OCI-LY7 (cell line): ENCODE measurements at regions not wholly inside any gene's neighbourhood (a gene's known extent, or its start where the extent isn't known, plus 50 kb on each side); places are given as distances from the start of the nearest gene placed in this dataset.

Experiments used
- BruUV-seq: library from RNA; stranded (reverse); fragments of 400-500 nt; replicated peaks from 2 replicates; lab custom pipeline; 2021; lab: Mats Ljungman, UMichigan
- CTCF ChIA-PET: fragments of 300-600 bp; sonication (Branson Sonifier 250); formaldehyde crosslinking; loops from one replicate; lab custom pipeline; 2022; ENCODE audit warnings: antibody characterized with exemption; ENCODE audit not compliant: unreplicated experiment; lab: Charles Lee
- POLR2A ChIA-PET: fragments of 300-600 bp; sonication (Branson Sonifier 250); formaldehyde crosslinking; loops from one replicate; lab custom pipeline; 2022; ENCODE audit warnings: antibody characterized with exemption; lab: Charles Lee
- DNase-seq: peaks from one replicate; pipeline ENCODE4 v3.0.0-alpha.2; 2015; ENCODE audit warnings: low spot score
- H2AFZ ChIP-seq: fragments of 200-600 bp; sonication (generic), shearing (Covaris generic); 2 replicates; pipeline ENCODE4 v1.6.1; 2014; ENCODE audit warnings: mild to moderate bottlenecking, antibody characterized with exemption, low read length, moderate library complexity
- H3K27ac ChIP-seq: fragments of 200-600 bp; sonication (generic); 2 replicates; pipeline ENCODE4 v1.5.1; 2014; ENCODE audit warnings: mixed run types, low read depth, mild to moderate bottlenecking, moderate library complexity, low read length, inconsistent platforms; ENCODE audit not compliant: poor library complexity, severe bottlenecking
- H3K36me3 ChIP-seq: fragments of 200-600 bp; sonication (generic); 2 replicates; pipeline ENCODE4 v1.6.1; 2014; ENCODE audit warnings: mild to moderate bottlenecking, antibody characterized with exemption, low read length, moderate library complexity, mixed read lengths; ENCODE audit not compliant: insufficient read depth
- H3K4me1 ChIP-seq: fragments of 200-600 bp; sonication (generic); 2 replicates; pipeline ENCODE4 v1.5.1; 2014; ENCODE audit warnings: mild to moderate bottlenecking, low read length; ENCODE audit not compliant: insufficient read depth, poor library complexity, severe bottlenecking
- H3K4me2 ChIP-seq: fragments of 200-600 bp; sonication (generic); 2 replicates; pipeline ENCODE4 v1.6.1; 2014; ENCODE audit warnings: mild to moderate bottlenecking, low read length
- H3K4me3 ChIP-seq: fragments of 200-600 bp; sonication (generic); 2 replicates; pipeline ENCODE4 v1.5.1; 2014; ENCODE audit warnings: mild to moderate bottlenecking, low read depth, low read length; ENCODE audit not compliant: poor library complexity, severe bottlenecking
- H3K79me2 ChIP-seq: fragments of 200-600 bp; sonication (generic); 2 replicates; pipeline ENCODE4 v1.6.1; 2016; ENCODE audit warnings: low read depth, mild to moderate bottlenecking, low read length, moderate library complexity, mixed read lengths; ENCODE audit not compliant: insufficient read depth
- H3K9me2 ChIP-seq: fragments of 200-600 bp; sonication (generic); 2 replicates; pipeline ENCODE4 v1.6.1; 2016; ENCODE audit warnings: mild to moderate bottlenecking, low read length, mixed read lengths; ENCODE audit not compliant: insufficient read depth
- H3K9me3 ChIP-seq: fragments of 200-600 bp; sonication (generic); 2 replicates; pipeline ENCODE4 v1.6.1; 2014; ENCODE audit warnings: mild to moderate bottlenecking, mixed run types, low read length, mixed read lengths
- H4K20me1 ChIP-seq: fragments of 200-600 bp; sonication (generic); 2 replicates; pipeline ENCODE4 v1.6.1; 2014; ENCODE audit warnings: mild to moderate bottlenecking, antibody characterized with exemption, low read length, moderate library complexity, mixed read lengths; ENCODE audit not compliant: insufficient read depth
- EZH2phosphoT487 ChIP-seq: fragments of 200-600 bp; sonication (generic); IDR thresholded peaks from 2 replicates; pipeline ENCODE4 v1.6.1; 2018; ENCODE audit warnings: low read depth, borderline replicate concordance, mild to moderate bottlenecking, mixed run types, antibody characterized with exemption, low read length, moderate library complexity, mixed read lengths
- intact Hi-C: fragments of 100-400 bp; cut with micrococcal nuclease; formaldehyde crosslinking; loops from one replicate; pipeline ENCODE4 v1.10.0; 2022; ENCODE audit not compliant: unreplicated experiment
- TF ChIP-seq, protein P1 (sequence below): fragments of 200-600 bp; sonication (generic); conservative IDR thresholded peaks from 2 replicates; pipeline ENCODE4 v1.5.1; 2014; ENCODE audit warnings: mild to moderate bottlenecking, antibody characterized with exemption, low read length, moderate library complexity, mixed read lengths

DNA sequence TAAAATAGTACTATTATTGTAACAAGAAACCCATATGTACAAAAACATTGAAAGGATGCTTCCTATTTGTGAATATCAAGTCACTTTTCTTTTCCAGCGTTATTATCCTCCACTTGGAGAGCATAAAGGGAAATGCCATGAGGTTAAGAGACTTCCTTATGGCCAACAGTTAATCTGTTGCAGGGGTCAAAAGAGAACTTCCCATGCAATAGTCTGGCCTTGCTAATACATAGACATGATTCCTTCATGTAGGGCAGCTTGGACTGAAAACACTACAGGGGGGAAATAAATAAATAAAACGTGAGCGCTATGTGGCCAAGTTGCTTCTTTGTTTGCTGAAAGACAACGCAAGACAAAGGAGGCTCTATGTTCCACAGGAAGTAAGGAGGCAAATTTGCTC is 269.1 kb upstream of the EDNRB start:
- intact Hi-C loops: no loop called here

DNA sequence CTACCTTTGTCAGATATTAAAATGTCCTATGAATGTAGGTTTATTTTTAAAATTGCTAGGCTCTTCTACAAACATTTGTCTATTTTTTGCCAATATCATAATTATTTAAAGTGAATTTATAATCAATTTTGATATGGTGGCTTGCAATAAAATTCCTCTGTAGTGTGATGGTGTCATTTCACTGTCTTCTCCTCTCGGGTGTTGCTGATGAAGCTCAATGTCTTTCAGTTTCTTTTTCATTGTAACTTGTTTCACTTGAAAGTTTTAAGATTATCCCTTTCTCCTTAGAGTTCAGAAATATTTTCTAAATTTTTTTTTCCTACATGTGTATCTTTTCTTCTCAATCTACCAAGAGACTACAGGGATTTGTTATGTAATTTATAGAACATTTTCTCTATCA is 267.1 kb upstream of the EDNRB start:
- Histone ChIP-seq H3K27ac (no peak overlapping the region), H2AFZ (no peak overlapping the region), H3K36me3 (no peaks in the 10 kb centered on the region), H3K4me3 (no peak overlapping the region), H4K20me1 (no peaks in the 10 kb centered on the region), H3K4me1 (no peaks in the 10 kb centered on the region), H3K79me2 (no peaks in the 10 kb centered on the region), H3K9me2 (no peaks in the 10 kb centered on the region), H3K4me2 (no peak overlapping the region), H3K9me3 (no peaks in the 10 kb centered on the region)
- no TSS peak for BruUV-seq
- POLR2A ChIA-PET: no interaction called here
- TF ChIP-seq, protein P1, sequence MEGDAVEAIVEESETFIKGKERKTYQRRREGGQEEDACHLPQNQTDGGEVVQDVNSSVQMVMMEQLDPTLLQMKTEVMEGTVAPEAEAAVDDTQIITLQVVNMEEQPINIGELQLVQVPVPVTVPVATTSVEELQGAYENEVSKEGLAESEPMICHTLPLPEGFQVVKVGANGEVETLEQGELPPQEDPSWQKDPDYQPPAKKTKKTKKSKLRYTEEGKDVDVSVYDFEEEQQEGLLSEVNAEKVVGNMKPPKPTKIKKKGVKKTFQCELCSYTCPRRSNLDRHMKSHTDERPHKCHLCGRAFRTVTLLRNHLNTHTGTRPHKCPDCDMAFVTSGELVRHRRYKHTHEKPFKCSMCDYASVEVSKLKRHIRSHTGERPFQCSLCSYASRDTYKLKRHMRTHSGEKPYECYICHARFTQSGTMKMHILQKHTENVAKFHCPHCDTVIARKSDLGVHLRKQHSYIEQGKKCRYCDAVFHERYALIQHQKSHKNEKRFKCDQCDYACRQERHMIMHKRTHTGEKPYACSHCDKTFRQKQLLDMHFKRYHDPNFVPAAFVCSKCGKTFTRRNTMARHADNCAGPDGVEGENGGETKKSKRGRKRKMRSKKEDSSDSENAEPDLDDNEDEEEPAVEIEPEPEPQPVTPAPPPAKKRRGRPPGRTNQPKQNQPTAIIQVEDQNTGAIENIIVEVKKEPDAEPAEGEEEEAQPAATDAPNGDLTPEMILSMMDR: no peak
- no peak for TF ChIP-seq EZH2phosphoT487
- intact Hi-C loops: no loop called here
- no peak for DNase-seq
- CTCF ChIA-PET: no interaction called here

More for the DNA sequence above, 269.1 kb upstream of the EDNRB start:
- ChIA-PET CTCF (no interaction called here), POLR2A (no interaction called here)
- Histone ChIP-seq H3K36me3 (no peaks in the 10 kb centered on the region), H3K79me2 (no peaks in the 10 kb centered on the region), H3K4me3 (no peak overlapping the region), H3K9me3 (no peaks in the 10 kb centered on the region), H3K27ac (no peak overlapping the region), H3K4me2 (no peak overlapping the region), H3K4me1 (no peaks in the 10 kb centered on the region), H3K9me2 (no peaks in the 10 kb centered on the region), H2AFZ (no peak overlapping the region), H4K20me1 (no peaks in the 10 kb centered on the region)
- BruUV-seq: no TSS peak
- no peak for DNase-seq
- TF ChIP-seq, protein P1: no peak
- no peak for TF ChIP-seq EZH2phosphoT487

DNA sequence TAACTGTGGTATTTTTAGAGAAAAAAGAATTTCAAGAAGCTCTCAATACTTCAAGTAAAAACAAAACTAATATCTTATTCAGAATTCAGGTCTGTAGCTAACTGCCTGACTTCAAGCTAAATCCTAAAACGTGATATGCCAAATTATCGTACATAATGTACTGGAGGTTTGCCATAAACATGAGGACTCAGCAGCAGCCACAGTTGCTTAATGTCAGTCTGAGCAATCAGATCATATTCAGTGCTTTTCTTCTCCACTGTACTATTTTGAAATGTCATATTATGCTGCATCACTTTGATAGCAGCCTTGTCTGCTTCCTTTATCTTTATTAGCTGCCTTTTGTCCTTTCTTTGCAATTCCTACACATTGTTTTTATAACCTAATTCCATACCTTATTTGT is 265.1 kb upstream of the EDNRB start:
- Histone ChIP-seq H2AFZ (no peak overlapping the region), H3K27ac (no peak overlapping the region), H3K4me2 (no peak overlapping the region), H3K79me2 (no peaks in the 10 kb centered on the region), H3K9me3 (no peaks in the 10 kb centered on the region), H3K4me1 (no peaks in the 10 kb centered on the region), H3K36me3 (no peaks in the 10 kb centered on the region), H4K20me1 (no peaks in the 10 kb centered on the region), H3K4me3 (no peak overlapping the region), H3K9me2 (no peaks in the 10 kb centered on the region)
- TF ChIP-seq, protein P1: no peak
- no peak for TF ChIP-seq EZH2phosphoT487
- no peak for DNase-seq
- CTCF ChIA-PET: no interaction called here
- POLR2A ChIA-PET: no interaction called here
- intact Hi-C loops: no loop called here
- no TSS peak for BruUV-seq
